Naive B cell (primary cell): ENCODE measurements at regions not wholly inside any gene's neighbourhood (a gene's known extent, or its start where the extent isn't known, plus 50 kb on each side); places are given as distances from the start of the nearest gene placed in this dataset.

Experiments used
- ATAC-seq, 2 donors: fragments of 150-1000 bp; cut with Tn5 transposase; 2 replicates each; pipeline ENCODE4 v1.10.0; 2021; ENCODE audit warnings: low read depth in 2 of 2, mild to moderate bottlenecking in 2 of 2, moderate library complexity in 2 of 2
- DNase-seq: peaks from one replicate; pipeline ENCODE4 v3.0.0; 2022
- H3K27ac Mint-ChIP-seq, 6 donors: one replicate each; pipeline ENCODE4 v1.8.0; 2020 to 2022; ENCODE audit warnings: mild to moderate bottlenecking in 6 of 6, mixed read lengths in 6 of 6, moderate library complexity in 5 of 6, inconsistent platforms in 2 of 6
- H3K27me3 Mint-ChIP-seq, 3 donors: one replicate each; pipeline ENCODE4 v1.8.0; 2021 to 2022; ENCODE audit warnings: mixed read lengths in 3 of 3, mild to moderate bottlenecking in 1 of 3
- H3K36me3 Mint-ChIP-seq, 2 donors: one replicate each; pipeline ENCODE4 v1.8.0; 2020 to 2022; ENCODE audit warnings: mixed read lengths in 2 of 2, inconsistent platforms in 1 of 2, mild to moderate bottlenecking in 1 of 2
- H3K4me1 Mint-ChIP-seq, 3 donors: one replicate each; pipeline ENCODE4 v1.8.0; 2020 to 2022; ENCODE audit warnings: mixed read lengths in 3 of 3, inconsistent platforms in 1 of 3, mild to moderate bottlenecking in 1 of 3, moderate library complexity in 1 of 3
- H3K4me3 Mint-ChIP-seq, 8 donors: one replicate each; pipeline ENCODE4 v1.8.0; 2020 to 2022; ENCODE audit warnings: mild to moderate bottlenecking in 8 of 8, mixed read lengths in 8 of 8, moderate library complexity in 8 of 8, inconsistent platforms in 2 of 8
- H3K9me3 Mint-ChIP-seq, 7 donors: one replicate each; pipeline ENCODE4 v1.8.0; 2020 to 2022; ENCODE audit warnings: mixed read lengths in 7 of 7, mild to moderate bottlenecking in 5 of 7, inconsistent platforms in 2 of 7, moderate library complexity in 1 of 7

GRCh38 chr4:115938764-115939443 lies 825.5 kb upstream of the NDST4 start:
- DNase-seq = no peak
- Mint-ChIP-seq H3K4me3 (no peak overlapping the region), H3K4me1 (no peaks in the 10 kb centered on the region), H3K27me3 (no peaks in the 10 kb centered on the region), H3K36me3 (no peaks in the 10 kb centered on the region), H3K27ac (no peak overlapping the region), H3K9me3 (peaks cover 0 to 2% (median 0%) of the 10 kb centered on the region in 7 donors)
- no peak for ATAC-seq

DNA sequence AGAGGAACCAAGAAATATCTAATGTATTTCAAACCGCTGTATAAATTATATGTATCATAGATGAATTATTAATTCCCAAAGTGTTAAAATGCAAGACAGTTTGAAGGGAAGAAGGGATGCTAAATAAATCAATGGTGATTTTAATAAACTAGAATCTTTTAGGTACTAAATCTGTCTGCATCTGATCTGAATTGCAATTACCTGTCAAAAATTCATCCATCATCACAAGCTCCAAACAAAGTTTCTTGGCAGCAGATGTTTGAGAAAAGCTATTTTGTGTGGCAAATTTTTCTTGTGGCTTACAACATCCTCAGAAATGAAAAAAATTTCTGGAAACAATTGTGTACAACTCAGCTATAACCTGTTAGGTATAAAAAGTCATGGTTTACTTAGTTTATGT lies 816.0 kb upstream of the NDST4 start:
- H3K27me3 Mint-ChIP-seq = no peaks in the 10 kb centered on the region
- DNase-seq = no peak
- no peak overlapping the region for H3K4me3 Mint-ChIP-seq
- no peak for ATAC-seq
- H3K36me3 Mint-ChIP-seq = no peaks in the 10 kb centered on the region
- H3K27ac Mint-ChIP-seq = no peak overlapping the region
- no peaks in the 10 kb centered on the region for H3K4me1 Mint-ChIP-seq
- peaks cover 0 to 5% (median 0%) of the 10 kb centered on the region in 7 donors for H3K9me3 Mint-ChIP-seq

DNA sequence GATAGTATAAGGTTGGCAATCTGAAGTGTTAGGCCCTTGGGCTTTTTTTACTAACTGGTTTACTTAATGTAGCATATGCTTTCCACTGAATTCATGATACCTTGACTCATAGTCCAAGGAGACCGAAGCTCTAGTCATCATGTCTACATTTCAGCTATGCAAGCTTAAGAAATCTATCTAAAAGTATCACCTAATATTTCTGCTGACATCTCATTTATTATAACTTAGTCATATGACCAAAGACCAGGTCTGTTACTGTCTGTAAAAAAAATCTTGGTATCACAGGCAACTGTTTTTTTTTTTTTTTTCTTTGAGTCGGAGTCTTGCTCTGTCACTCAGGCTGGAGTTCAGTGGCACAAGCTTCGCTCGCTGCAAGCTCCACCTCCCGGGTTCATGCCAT lies 814.0 kb upstream of the NDST4 start:
- ATAC-seq (no peak), DNase-seq (no peak)
- no peak overlapping the region for H3K4me3 Mint-ChIP-seq
- no peaks in the 10 kb centered on the region for H3K27me3 Mint-ChIP-seq
- no peaks in the 10 kb centered on the region for H3K36me3 Mint-ChIP-seq
- no peak overlapping the region for H3K27ac Mint-ChIP-seq
- no peaks in the 10 kb centered on the region for H3K4me1 Mint-ChIP-seq
- H3K9me3 Mint-ChIP-seq = peaks cover 0 to 5% (median 0%) of the 10 kb centered on the region in 7 donors

- Mint-ChIP-seq H3K9me3 (peaks cover 0 to 4% (median 2%) of the 10 kb centered on the region in 7 donors), H3K4me1 (no peaks in the 10 kb centered on the region), H3K4me3 (no peak overlapping the region), H3K27me3 (no peaks in the 10 kb centered on the region), H3K36me3 (no peaks in the 10 kb centered on the region), H3K27ac (no peak overlapping the region)
- DNase-seq = no peak
- ATAC-seq = no peak
Observed at GRCh38 chr4:115923152-115923551, 809.7 kb upstream of the NDST4 start.

GRCh38 chr4:115920637-115921036 lies 807.2 kb upstream of the NDST4 start:
- H3K9me3 Mint-ChIP-seq = peaks cover 0 to 4% (median 2%) of the 10 kb centered on the region in 7 donors
- no peak overlapping the region for H3K4me3 Mint-ChIP-seq
- no peaks in the 10 kb centered on the region for H3K36me3 Mint-ChIP-seq
- H3K4me1 Mint-ChIP-seq = no peaks in the 10 kb centered on the region
- H3K27ac Mint-ChIP-seq = no peak overlapping the region
- no peak for ATAC-seq
- no peak for DNase-seq
- H3K27me3 Mint-ChIP-seq = no peaks in the 10 kb centered on the region

DNA sequence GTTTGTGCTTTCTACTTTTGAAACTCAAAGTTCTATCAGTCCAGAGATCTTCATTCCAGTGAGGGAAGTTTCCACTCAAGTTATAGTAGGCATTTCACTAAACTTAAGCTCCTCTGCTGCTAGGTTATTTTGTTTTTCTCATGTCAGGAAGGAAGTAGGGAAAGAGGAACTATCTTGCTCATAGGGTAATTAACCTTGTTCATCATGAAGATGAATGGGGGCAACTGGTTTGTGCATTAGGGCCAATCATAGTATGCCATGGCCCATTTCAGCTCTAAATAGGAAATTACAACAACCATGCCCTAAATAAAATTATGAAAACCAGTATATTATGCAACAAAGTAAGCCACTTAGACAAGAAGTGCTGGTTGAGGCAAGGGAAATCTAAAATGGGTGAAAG lies 804.7 kb upstream of the NDST4 start:
- no peaks in the 10 kb centered on the region for H3K27me3 Mint-ChIP-seq

DNA sequence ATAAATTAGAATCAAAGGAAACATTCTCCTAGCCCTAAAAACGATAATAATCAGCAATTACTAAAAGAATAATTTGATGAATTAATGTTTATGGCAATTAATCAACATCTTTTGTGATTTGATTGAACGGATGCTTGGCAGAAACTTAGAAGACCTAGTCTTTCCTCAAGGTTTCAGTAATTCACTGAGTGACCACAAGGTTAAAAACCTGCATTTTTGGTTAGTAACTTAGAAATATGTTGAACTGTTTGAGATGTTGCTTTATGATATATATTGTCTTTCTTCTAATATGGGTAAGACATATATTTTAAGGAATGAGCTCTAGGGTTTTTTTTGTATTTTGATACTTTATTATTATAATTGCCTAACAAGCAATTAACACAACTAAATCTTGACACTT lies 793.0 kb upstream of the NDST4 start:
- peaks cover 0 to 17% (median 10%) of the 10 kb centered on the region in 7 donors for H3K9me3 Mint-ChIP-seq
- H3K36me3 Mint-ChIP-seq = no peaks in the 10 kb centered on the region
- DNase-seq (no peak), ATAC-seq (no peak)
- no peaks in the 10 kb centered on the region for H3K4me1 Mint-ChIP-seq
- H3K4me3 Mint-ChIP-seq = no peak overlapping the region
- H3K27me3 Mint-ChIP-seq = no peaks in the 10 kb centered on the region
- no peak overlapping the region for H3K27ac Mint-ChIP-seq

More for the DNA sequence above, 804.7 kb upstream of the NDST4 start:
- Mint-ChIP-seq H3K27ac (no peak overlapping the region), H3K9me3 (peaks cover 0 to 4% (median 2%) of the 10 kb centered on the region in 7 donors), H3K36me3 (no peaks in the 10 kb centered on the region), H3K4me1 (no peaks in the 10 kb centered on the region), H3K4me3 (no peak overlapping the region)
- no peak for DNase-seq
- ATAC-seq = no peak

- Mint-ChIP-seq H3K27me3 (no peaks in the 10 kb centered on the region), H3K9me3 (peaks cover 0 to 2% (median 0%) of the 10 kb centered on the region in 7 donors), H3K4me1 (no peaks in the 10 kb centered on the region), H3K36me3 (no peaks in the 10 kb centered on the region), H3K4me3 (no peak overlapping the region), H3K27ac (no peak overlapping the region)
- DNase-seq (no peak), ATAC-seq (no peak)
Observed at GRCh38 chr4:115883847-115884246, 770.4 kb upstream of the NDST4 start.

GRCh38 chr4:115883231-115883630 lies 769.8 kb upstream of the NDST4 start:
- ATAC-seq = no peak
- no peaks in the 10 kb centered on the region for H3K36me3 Mint-ChIP-seq

DNA sequence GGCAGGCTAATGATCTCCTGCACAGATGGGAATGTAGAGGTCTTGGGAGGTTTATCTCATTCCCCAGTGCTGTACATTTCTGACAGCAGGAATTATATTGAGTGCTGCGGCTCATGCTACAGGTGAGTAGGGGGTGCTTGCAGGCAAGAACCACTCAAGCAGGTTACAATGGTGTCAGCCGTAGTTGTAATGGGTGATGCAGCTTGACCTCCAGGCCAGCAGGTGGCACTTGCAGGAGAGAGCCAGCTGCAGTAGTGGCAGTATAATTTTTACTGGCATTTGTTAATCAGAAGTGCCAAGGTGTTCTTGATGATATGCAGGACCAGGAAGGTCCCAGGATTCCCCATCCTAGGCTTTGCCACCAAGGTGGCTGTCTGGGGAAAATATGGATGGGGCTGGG lies 759.6 kb upstream of the NDST4 start:
- H3K4me3 Mint-ChIP-seq = no peak overlapping the region
- H3K4me1 Mint-ChIP-seq = no peaks in the 10 kb centered on the region
- peaks cover 0 to 3% (median 0%) of the 10 kb centered on the region in 7 donors for H3K9me3 Mint-ChIP-seq
- H3K27me3 Mint-ChIP-seq = no peaks in the 10 kb centered on the region
- H3K36me3 Mint-ChIP-seq = no peaks in the 10 kb centered on the region
- ATAC-seq (no peak), DNase-seq (no peak)
- no peak overlapping the region for H3K27ac Mint-ChIP-seq

More at GRCh38 chr4:115883231-115883630, 769.8 kb upstream of the NDST4 start:
- Mint-ChIP-seq H3K27me3 (no peaks in the 10 kb centered on the region), H3K27ac (no peak overlapping the region), H3K4me1 (no peaks in the 10 kb centered on the region), H3K4me3 (no peak overlapping the region), H3K9me3 (peaks cover 0 to 2% (median 0%) of the 10 kb centered on the region in 7 donors)
- DNase-seq = no peak

GRCh38 chr4:115871596-115871995 lies 758.2 kb upstream of the NDST4 start:
- H3K27me3 Mint-ChIP-seq = no peaks in the 10 kb centered on the region
- no peaks in the 10 kb centered on the region for H3K36me3 Mint-ChIP-seq
- no peaks in the 10 kb centered on the region for H3K4me1 Mint-ChIP-seq
- H3K27ac Mint-ChIP-seq = no peak overlapping the region
- DNase-seq (no peak), ATAC-seq (no peak)
- peaks cover 0 to 3% (median 0%) of the 10 kb centered on the region in 7 donors for H3K9me3 Mint-ChIP-seq
- no peak overlapping the region for H3K4me3 Mint-ChIP-seq

GRCh38 chr4:115866364-115866896 lies 753.0 kb upstream of the NDST4 start:
- no peak overlapping the region for H3K27ac Mint-ChIP-seq
- H3K36me3 Mint-ChIP-seq = no peaks in the 10 kb centered on the region
- DNase-seq = no peak
- H3K4me1 Mint-ChIP-seq = no peaks in the 10 kb centered on the region
- no peaks in the 10 kb centered on the region for H3K27me3 Mint-ChIP-seq
- ATAC-seq = no peak
- H3K4me3 Mint-ChIP-seq = no peak overlapping the region
- H3K9me3 Mint-ChIP-seq = peaks cover 0 to 5% (median 0%) of the 10 kb centered on the region in 7 donors

GRCh38 chr4:115865736-115866135 lies 752.3 kb upstream of the NDST4 start:
- H3K4me1 Mint-ChIP-seq = no peaks in the 10 kb centered on the region
- H3K4me3 Mint-ChIP-seq = no peak overlapping the region
- DNase-seq (no peak), ATAC-seq (no peak)
- no peak overlapping the region for H3K27ac Mint-ChIP-seq
- peaks cover 0 to 5% (median 0%) of the 10 kb centered on the region in 7 donors for H3K9me3 Mint-ChIP-seq
- no peaks in the 10 kb centered on the region for H3K27me3 Mint-ChIP-seq
- no peaks in the 10 kb centered on the region for H3K36me3 Mint-ChIP-seq

- H3K9me3 Mint-ChIP-seq = no peaks in the 10 kb centered on the region
- no peaks in the 10 kb centered on the region for H3K4me1 Mint-ChIP-seq
- DNase-seq = no peak
- peaks cover 0 to 4% (median 0%) of the 10 kb centered on the region in 3 donors for H3K27me3 Mint-ChIP-seq
- H3K36me3 Mint-ChIP-seq = no peaks in the 10 kb centered on the region
- ATAC-seq = no peak
- H3K4me3 Mint-ChIP-seq = no peak overlapping the region
- no peak overlapping the region for H3K27ac Mint-ChIP-seq
Observed at GRCh38 chr4:115852767-115853091, 739.3 kb upstream of the NDST4 start.
